ENCODE measurements at regions not wholly inside any gene's neighbourhood (a gene's known extent, or its start where the extent isn't known, plus 50 kb on each side); places are given as distances from the start of the nearest gene placed in this dataset.
A peak's percentile ranks its signal among the peaks of the same experiment; 100 is the strongest.

GRCh38 chr12:4044101-4044500, 170.9 kb upstream of the PARP11 start:
- ChIA-PET CTCF (interaction anchor here (1.7 kb wide), 1 partner anchor 233 kb away, joined by 6 read pairs; no protein-coding TSS in a partner anchor), POLR2A (no interaction called here)
- no peak for DNase-seq (ENCODE audit: extremely low spot score)
- no peak for TF ChIP-seq CTCF (IDR thresholded peaks at IDR 0.05; ENCODE audit: control extremely low read depth, extremely low read depth, low read depth, missing control alignments)

GRCh38 chr12:4041187-4041885, 168.1 kb upstream of the PARP11 start:
- CTCF ChIA-PET = interaction anchor here (1.1 to 6.1 kb wide), 4 partner anchors 8 to 236 kb away, joined by 4 to 75 read pairs (median 31); no protein-coding TSS in a partner anchor
- POLR2A ChIA-PET = no interaction called here

GRCh38 chr12:4039931-4040330, 166.7 kb upstream of the PARP11 start:
- DNase-seq (ENCODE audit: extremely low spot score) = no peak
- TF ChIP-seq CTCF (IDR thresholded peaks at IDR 0.05; ENCODE audit: control extremely low read depth, extremely low read depth, low read depth, missing control alignments) = no peak
- ChIA-PET CTCF (interaction anchor here (0.9 to 6.1 kb wide), 3 partner anchors 68 to 238 kb away, joined by 4 to 75 read pairs (median 57); no protein-coding TSS in a partner anchor), POLR2A (no interaction called here)

More at GRCh38 chr12:4041187-4041885, 168.1 kb upstream of the PARP11 start:
- no peak for TF ChIP-seq CTCF (IDR thresholded peaks at IDR 0.05; ENCODE audit: control extremely low read depth, extremely low read depth, low read depth, missing control alignments)
- DNase-seq (ENCODE audit: extremely low spot score) = no peak

GRCh38 chr12:4037747-4038312, 164.6 kb upstream of the PARP11 start:
- CTCF ChIA-PET = interaction anchor here (0.8 to 6.1 kb wide), 20 partner anchors 8 to 243 kb away, joined by 3 to 75 read pairs (median 4); no protein-coding TSS in a partner anchor
- POLR2A ChIA-PET = no interaction called here
- DNase-seq (ENCODE audit: extremely low spot score) = no peak
- peak; percentile 46 for TF ChIP-seq CTCF (IDR thresholded peaks at IDR 0.05; ENCODE audit: control extremely low read depth, extremely low read depth, low read depth, missing control alignments)

GRCh38 chr12:4036671-4037271, 163.6 kb upstream of the PARP11 start:
- ChIA-PET CTCF (interaction anchor here (0.9 to 6.1 kb wide), 7 partner anchors 9 to 241 kb away, joined by 3 to 75 read pairs (median 4); no protein-coding TSS in a partner anchor), POLR2A (no interaction called here)
- no peak for TF ChIP-seq CTCF (IDR thresholded peaks at IDR 0.05; ENCODE audit: control extremely low read depth, extremely low read depth, low read depth, missing control alignments)
- DNase-seq (ENCODE audit: extremely low spot score) = no peak

- no peak for TF ChIP-seq CTCF (IDR thresholded peaks at IDR 0.05; ENCODE audit: control extremely low read depth, extremely low read depth, low read depth, missing control alignments)
- DNase-seq (ENCODE audit: extremely low spot score) = no peak
- POLR2A ChIA-PET = no interaction called here
- CTCF ChIA-PET = no interaction called here
Observed at GRCh38 chr12:4034921-4035320, 161.7 kb upstream of the PARP11 start.

All from GM10248 (cell line).